ENCODE measurements at regions not wholly inside any gene's neighbourhood (a gene's known extent, or its start where the extent isn't known, plus 50 kb on each side); places are given as distances from the start of the nearest gene placed in this dataset.

GRCh38 chr3:28788571-28788970 is 439.9 kb upstream of the AZI2 start:
- no peak overlapping the region for H3K4me2 ChIP-seq
- H3K4me1 ChIP-seq (ENCODE audit: low read depth, poor library complexity, severe bottlenecking), result no peaks in the 10 kb centered on the region
- H3K79me2 ChIP-seq (ENCODE audit: insufficient read depth, low read depth), result no peaks in the 10 kb centered on the region
- no peak overlapping the region for H2AFZ ChIP-seq (ENCODE audit: low read depth)
- H3K27me3 ChIP-seq (ENCODE audit: insufficient read depth, low read depth), result no peaks in the 10 kb centered on the region
- H3K9ac ChIP-seq, result no peak overlapping the region
- no peaks in the 10 kb centered on the region for H3K36me3 ChIP-seq (ENCODE audit: insufficient read depth)
- no peak overlapping the region for H3K27ac ChIP-seq
- no peak overlapping the region for H3K4me3 ChIP-seq (IDR thresholded peaks at IDR 0.05; ENCODE audit: insufficient read depth, low read depth, low read length)
- H4K20me1 ChIP-seq (ENCODE audit: insufficient read depth), result no peaks in the 10 kb centered on the region
- no peak for TF ChIP-seq CTCF (conservative IDR thresholded peaks at IDR 0.05; ENCODE audit: low read depth, low read length)

GRCh38 chr3:28791713-28792255 is 443.2 kb upstream of the AZI2 start:
- Histone ChIP-seq H3K4me3 (IDR thresholded peaks at IDR 0.05; ENCODE audit: insufficient read depth, low read depth, low read length) (no peak overlapping the region), H2AFZ (ENCODE audit: low read depth) (no peak overlapping the region), H3K4me2 (no peak overlapping the region), H3K36me3 (ENCODE audit: insufficient read depth) (no peaks in the 10 kb centered on the region), H4K20me1 (ENCODE audit: insufficient read depth) (no peaks in the 10 kb centered on the region), H3K79me2 (ENCODE audit: insufficient read depth, low read depth) (no peaks in the 10 kb centered on the region), H3K27ac (no peak overlapping the region), H3K4me1 (ENCODE audit: low read depth, poor library complexity, severe bottlenecking) (no peaks in the 10 kb centered on the region), H3K27me3 (ENCODE audit: insufficient read depth, low read depth) (no peaks in the 10 kb centered on the region), H3K9ac (no peak overlapping the region)
- TF ChIP-seq CTCF (conservative IDR thresholded peaks at IDR 0.05; ENCODE audit: low read depth, low read length), result no peak

GRCh38 chr3:28792604-28793003 is 444.0 kb upstream of the AZI2 start:
- H4K20me1 ChIP-seq (ENCODE audit: insufficient read depth), result no peaks in the 10 kb centered on the region
- TF ChIP-seq CTCF (conservative IDR thresholded peaks at IDR 0.05; ENCODE audit: low read depth, low read length), result no peak
- no peak overlapping the region for H2AFZ ChIP-seq (ENCODE audit: low read depth)
- H3K4me1 ChIP-seq (ENCODE audit: low read depth, poor library complexity, severe bottlenecking), result no peaks in the 10 kb centered on the region
- no peaks in the 10 kb centered on the region for H3K36me3 ChIP-seq (ENCODE audit: insufficient read depth)
- H3K79me2 ChIP-seq (ENCODE audit: insufficient read depth, low read depth), result no peaks in the 10 kb centered on the region
- no peaks in the 10 kb centered on the region for H3K27me3 ChIP-seq (ENCODE audit: insufficient read depth, low read depth)
- H3K4me2 ChIP-seq, result no peak overlapping the region
- H3K9ac ChIP-seq, result no peak overlapping the region
- no peak overlapping the region for H3K27ac ChIP-seq
- H3K4me3 ChIP-seq (IDR thresholded peaks at IDR 0.05; ENCODE audit: insufficient read depth, low read depth, low read length), result no peak overlapping the region

GRCh38 chr3:28799084-28799483 is 450.5 kb upstream of the AZI2 start:
- Histone ChIP-seq H3K27ac (no peak overlapping the region), H3K79me2 (ENCODE audit: insufficient read depth, low read depth) (no peaks in the 10 kb centered on the region), H2AFZ (ENCODE audit: low read depth) (no peak overlapping the region), H3K4me2 (no peak overlapping the region), H4K20me1 (ENCODE audit: insufficient read depth) (no peaks in the 10 kb centered on the region), H3K9ac (no peak overlapping the region), H3K27me3 (ENCODE audit: insufficient read depth, low read depth) (no peaks in the 10 kb centered on the region), H3K4me1 (ENCODE audit: low read depth, poor library complexity, severe bottlenecking) (no peaks in the 10 kb centered on the region), H3K4me3 (IDR thresholded peaks at IDR 0.05; ENCODE audit: insufficient read depth, low read depth, low read length) (no peak overlapping the region), H3K36me3 (ENCODE audit: insufficient read depth) (no peaks in the 10 kb centered on the region)
- TF ChIP-seq CTCF (conservative IDR thresholded peaks at IDR 0.05; ENCODE audit: low read depth, low read length), result no peak
